Adrenal gland (tissue), 9 donors: ENCODE measurements at regions not wholly inside any gene's neighbourhood (a gene's known extent, or its start where the extent isn't known, plus 50 kb on each side); places are given as distances from the start of the nearest gene placed in this dataset.
"Not testable (repeated sequence)": the region's sequence is repeated elsewhere in the genome, so short reads cannot be mapped to it uniquely, and the experiment has no call there.

Experiments used
- DNase-seq, 7 donors: peaks; one replicate each; pipeline ENCODE4 v3.0.0-alpha.2; 2019 to 2020
- H3K27ac ChIP-seq, 5 donors: fragments of 200-600 bp; sonication (generic) in 4 of 5; 1 replicate in 3 of 5; 2 replicates in 2 of 5; pipeline versions ENCODE4 v1.5.1 to v1.8.0; 2016 to 2020; ENCODE audit warnings: mild to moderate bottlenecking in 1 of 5
- H3K27me3 ChIP-seq: fragments of 200-600 bp; 2 replicates; pipeline ENCODE4 v1.8.0; 2021
- H3K36me3 ChIP-seq, 2 donors: fragments of 200-600 bp; replicated peaks in 1 of 2; 1 replicate in 1 of 2; 2 replicates in 1 of 2; pipeline versions ENCODE4 v1.5.1 to v1.8.0; 2018 to 2022
- H3K4me1 ChIP-seq, 2 donors: fragments of 200-600 bp; replicated peaks in 1 of 2; 1 replicate in 1 of 2; 2 replicates in 1 of 2; pipeline versions ENCODE4 v1.5.1 to v1.8.0; 2018 to 2021
- H3K4me3 ChIP-seq, 4 donors: fragments of 200-600 bp; sonication (generic) in 3 of 4; one replicate each; pipeline ENCODE4 v1.5.1; 2016 to 2018
- H3K9me3 ChIP-seq, 3 donors: fragments of 200-600 bp; sonication (generic) in 1 of 3; replicated peaks in 1 of 3; 1 replicate in 2 of 3; 2 replicates in 1 of 3; pipeline versions ENCODE4 v1.5.1 to v1.8.0; 2016 to 2021
- POLR2A ChIP-seq, 2 donors: fragments of 450-650 bp; IDR thresholded peaks; one replicate each; pipeline ENCODE4 v1.6.1; 2017; ENCODE audit warnings: antibody characterized with exemption in 2 of 2, mild to moderate bottlenecking in 2 of 2, moderate library complexity in 1 of 2
- WGBS, 4 donors: extraction: QIAGEN DNeasy Blood & Tissue Kit in 2 of 4; methylation state at CpG; one replicate each; pipeline versions ENCODE4 v1.1.5 to v1.1.7; 2013 to 2017; 5-methylcytosine and 5-hydroxymethylcytosine counted together
- intact Hi-C, 2 donors: fragments of 100-400 bp; cut with DNase I; formaldehyde crosslinking; loops; one replicate each; pipeline versions ENCODE4 v1.14.1 to v1.15.0; 2022 to 2023
- TF ChIP-seq, protein P1 (sequence below), 6 experiments: fragments of 450-650 bp in 4 of 6; fragments of 200-600 bp in 2 of 6; sonication (generic) in 1 of 6; IDR thresholded peaks; 1 replicate in 5 of 6; 2 replicates in 1 of 6; pipeline versions ENCODE4 v1.5.1 to v1.8.0; 2016 to 2021; ENCODE audit warnings: antibody characterized with exemption in 6 of 6, mild to moderate bottlenecking in 2 of 6, moderate library complexity in 1 of 6
- donor health status: healthy with polysubstance abuse.
- donor health status: Bipolar disorder and iron deficiency.
- donor health status: DM: yes; HTN: yes; CAD: no.
- donor health status: DM: no; HTN: no; CAD: no.
- donor health status: DM: no; HTN: no; CAD: no.

DNA sequence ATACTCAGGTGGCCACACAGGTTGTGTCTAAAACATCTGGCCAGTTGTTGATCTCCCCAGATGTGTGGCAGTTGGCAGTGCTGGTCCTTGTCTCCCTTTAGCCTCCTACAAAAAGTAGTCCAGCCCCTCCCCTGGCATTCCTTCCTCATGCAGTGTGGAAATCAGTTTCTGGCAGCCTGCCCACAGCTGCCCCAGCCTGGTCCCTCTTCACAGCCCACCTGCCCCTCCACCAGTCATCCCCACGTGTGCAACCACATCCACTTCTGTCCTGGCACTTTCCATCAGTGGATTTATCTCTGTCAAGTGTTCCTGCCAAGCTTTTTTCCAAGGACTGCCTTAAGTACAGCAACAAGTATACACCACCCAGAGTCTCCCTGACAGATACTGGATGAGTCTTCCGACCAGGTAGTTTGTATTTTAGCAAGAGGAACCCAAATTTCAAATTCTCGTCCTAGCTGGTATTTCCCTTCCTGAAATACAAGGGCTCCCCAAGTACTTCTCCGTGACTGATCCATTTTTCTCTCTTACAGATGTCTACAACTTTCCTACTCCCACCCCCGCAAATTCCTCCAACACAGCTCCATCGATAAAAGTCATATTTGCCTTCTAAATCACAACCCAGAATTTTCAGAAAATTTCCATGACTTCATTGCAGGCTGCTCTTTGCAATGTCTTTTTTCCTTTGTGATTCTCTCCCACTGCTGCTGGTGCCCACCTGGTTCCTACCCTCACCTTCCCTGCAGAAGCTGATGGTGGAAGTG, 313.5 kb downstream of the FOXO1 start:
- Histone ChIP-seq H3K27ac (peak overlapping the region in 3 of 5 donors; percentile 40 to 83 (median 71)), H3K36me3 (no peaks in the 10 kb centered on the region), H3K4me1 (peaks cover 12 to 18% of the 10 kb centered on the region in 2 donors), H3K9me3 (no peaks in the 10 kb centered on the region), H3K4me3 (no peak overlapping the region), H3K27me3 (no peaks in the 10 kb centered on the region)
- peak; percentile 25 to 61 (median 46) for DNase-seq
- intact Hi-C loops, result no loop called here
- TF ChIP-seq POLR2A (IDR thresholded peaks at IDR 0.05), result no peak
- TF ChIP-seq, protein P1, sequence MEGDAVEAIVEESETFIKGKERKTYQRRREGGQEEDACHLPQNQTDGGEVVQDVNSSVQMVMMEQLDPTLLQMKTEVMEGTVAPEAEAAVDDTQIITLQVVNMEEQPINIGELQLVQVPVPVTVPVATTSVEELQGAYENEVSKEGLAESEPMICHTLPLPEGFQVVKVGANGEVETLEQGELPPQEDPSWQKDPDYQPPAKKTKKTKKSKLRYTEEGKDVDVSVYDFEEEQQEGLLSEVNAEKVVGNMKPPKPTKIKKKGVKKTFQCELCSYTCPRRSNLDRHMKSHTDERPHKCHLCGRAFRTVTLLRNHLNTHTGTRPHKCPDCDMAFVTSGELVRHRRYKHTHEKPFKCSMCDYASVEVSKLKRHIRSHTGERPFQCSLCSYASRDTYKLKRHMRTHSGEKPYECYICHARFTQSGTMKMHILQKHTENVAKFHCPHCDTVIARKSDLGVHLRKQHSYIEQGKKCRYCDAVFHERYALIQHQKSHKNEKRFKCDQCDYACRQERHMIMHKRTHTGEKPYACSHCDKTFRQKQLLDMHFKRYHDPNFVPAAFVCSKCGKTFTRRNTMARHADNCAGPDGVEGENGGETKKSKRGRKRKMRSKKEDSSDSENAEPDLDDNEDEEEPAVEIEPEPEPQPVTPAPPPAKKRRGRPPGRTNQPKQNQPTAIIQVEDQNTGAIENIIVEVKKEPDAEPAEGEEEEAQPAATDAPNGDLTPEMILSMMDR (IDR thresholded peaks at IDR 0.05), result no peak
- WGBS, 4 donors, result 55 to 69% (median 60%) methylated on average over 6 of the region's 6 CpGs

DNA sequence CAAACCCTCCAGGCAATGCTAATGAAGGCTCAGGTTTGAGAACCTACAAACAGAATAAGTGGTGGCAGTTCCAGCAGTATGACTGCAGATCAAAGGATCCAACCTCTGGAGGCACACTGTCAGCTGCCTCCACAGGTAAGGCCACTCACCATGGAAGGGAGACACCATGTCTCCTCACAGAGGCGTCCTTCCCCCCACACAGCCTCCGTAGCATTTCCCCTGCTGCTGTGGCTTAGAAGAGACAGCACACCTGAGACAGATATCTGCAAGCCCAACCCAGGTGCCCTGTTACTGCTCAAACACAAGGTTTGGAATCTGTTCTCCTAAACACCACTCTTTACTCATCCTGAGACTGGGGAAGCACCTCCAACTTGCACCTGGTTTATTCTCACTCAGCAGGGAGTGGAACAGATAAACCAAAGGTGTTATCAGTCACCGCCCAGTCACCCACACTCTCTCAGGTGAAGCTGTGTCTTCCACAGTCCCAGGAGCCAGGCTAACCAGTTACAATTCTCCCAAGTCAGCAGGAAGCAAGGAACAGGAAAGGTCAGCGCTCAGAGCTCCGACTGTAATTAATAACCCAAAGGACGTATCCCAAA, 311.2 kb downstream of the FOXO1 start:
- Histone ChIP-seq H3K4me3 (no peak overlapping the region), H3K4me1 (peaks cover 12 to 18% of the 10 kb centered on the region in 2 donors), H3K36me3 (no peaks in the 10 kb centered on the region), H3K9me3 (no peaks in the 10 kb centered on the region), H3K27ac (no peak overlapping the region), H3K27me3 (no peaks in the 10 kb centered on the region)
- intact Hi-C loops, result no loop called here
- TF ChIP-seq POLR2A (IDR thresholded peaks at IDR 0.05), result no peak
- TF ChIP-seq, protein P1 (IDR thresholded peaks at IDR 0.05), result no peak
- WGBS, 4 donors, result 89 to 92% (median 92%) methylated on average over 4 to 6 of the region's 6 CpGs
- DNase-seq, result peak in 1 of 7 donors; percentile 48

DNA sequence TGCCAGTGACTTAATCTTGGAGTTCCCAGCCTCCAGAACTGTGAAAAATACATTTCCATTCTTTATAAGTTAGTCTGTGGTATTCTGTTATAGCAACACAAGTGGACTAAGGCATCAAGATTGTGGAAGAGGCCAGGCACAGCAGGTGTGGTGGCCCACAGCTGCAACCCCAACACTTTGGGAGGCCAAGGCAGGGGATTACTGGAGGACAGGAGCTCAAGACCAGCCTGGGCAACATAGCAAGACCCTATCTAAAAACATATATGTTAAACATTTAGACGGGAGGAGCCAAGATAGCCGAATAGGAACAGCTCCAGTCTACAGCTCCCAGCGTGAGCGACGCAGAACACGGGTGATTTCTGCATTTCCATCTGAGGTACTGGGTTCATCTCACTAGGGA, 310.4 kb downstream of the FOXO1 start:
- Histone ChIP-seq H3K4me1 (peaks cover 12 to 18% of the 10 kb centered on the region in 2 donors), H3K36me3 (no peaks in the 10 kb centered on the region), H3K4me3 (no peak overlapping the region), H3K27ac (no peak overlapping the region), H3K27me3 (no peaks in the 10 kb centered on the region), H3K9me3 (no peaks in the 10 kb centered on the region)
- TF ChIP-seq POLR2A (IDR thresholded peaks at IDR 0.05), result no peak
- TF ChIP-seq, protein P1 (IDR thresholded peaks at IDR 0.05), result no peak
- 93 to 96% (median 95%) methylated on average over 6 of the region's 6 CpGs for WGBS, 4 donors
- DNase-seq, result peak in 1 of 7 donors; percentile 27
- intact Hi-C loops, result no loop called here

DNA sequence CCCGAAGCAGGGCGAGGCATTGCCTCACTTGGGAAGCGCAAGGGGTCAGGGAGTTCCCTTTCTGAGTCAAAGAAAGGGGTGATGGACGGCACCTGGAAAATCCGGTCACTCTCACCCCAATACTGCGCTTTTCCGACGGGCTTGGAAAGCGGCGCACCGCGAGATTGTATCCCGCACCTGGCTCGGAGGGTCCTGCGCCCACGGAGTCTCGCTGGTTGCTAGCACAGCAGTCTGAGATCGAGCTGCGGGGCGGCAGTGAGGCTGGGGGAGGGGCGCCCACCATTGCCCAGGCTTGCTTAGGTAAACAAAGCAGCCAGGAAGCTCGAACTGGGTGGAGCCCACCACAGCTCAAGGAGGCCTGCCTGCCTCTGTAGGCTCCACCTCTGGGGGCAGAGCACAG, 310.0 kb downstream of the FOXO1 start:
- intact Hi-C loops, H3K36me3 ChIP-seq, H3K9me3 ChIP-seq, H3K4me3 ChIP-seq, H3K27me3 ChIP-seq, DNase-seq, H3K27ac ChIP-seq: not testable (repeated sequence)
- WGBS, 4 donors, result 72 to 85% (median 78%) methylated on average over 17 to 21 of the region's 22 CpGs
- peaks cover 12 to 16% of the 10 kb centered on the region in 2 donors for H3K4me1 ChIP-seq
